ENCODE measurements at regions not wholly inside any gene's neighbourhood (a gene's known extent, or its start where the extent isn't known, plus 50 kb on each side); places are given as distances from the start of the nearest gene placed in this dataset.

GRCh38 chr5:118456085-118456484 is 532.3 kb downstream of the DTWD2 start:
- H2AFZ ChIP-seq (ENCODE audit: control insufficient read depth, low read length) = no peak overlapping the region
- H3K27ac ChIP-seq (ENCODE audit: control insufficient read depth, insufficient read depth, low read length) = no peak overlapping the region
- H3K27me3 ChIP-seq (ENCODE audit: control insufficient read depth, extremely low read depth, insufficient read depth, low read length) = no peaks in the 10 kb centered on the region
- no peaks in the 10 kb centered on the region for H3K4me1 ChIP-seq (ENCODE audit: control insufficient read depth, extremely low read depth, insufficient read depth, low read length)
- H3K9ac ChIP-seq (ENCODE audit: control insufficient read depth, extremely low read depth, insufficient read depth, low read length) = no peak overlapping the region
- dilution Hi-C loops (cut with MboI; ENCODE audit: extremely low pct_ligation_motif_present, low sequenced_read_pairs) = no loop called here
- FAIRE-seq = no peak
- no peaks in the 10 kb centered on the region for H3K9me1 ChIP-seq (ENCODE audit: control insufficient read depth, extremely low read depth, insufficient read depth, low read length)
- DNase-seq (ENCODE audit: low read depth, low spot score) = no peak
- H3K36me3 ChIP-seq (ENCODE audit: control insufficient read depth in 2 of 2, extremely low read depth in 1 of 2, insufficient read depth in 2 of 2, low read length in 2 of 2) = no peaks in the 10 kb centered on the region
- H3K9me3 ChIP-seq (ENCODE audit: control insufficient read depth, low read depth, low read length) = no peaks in the 10 kb centered on the region
- H3K4me2 ChIP-seq (ENCODE audit: control insufficient read depth, extremely low read depth, insufficient read depth, low read depth, low read length) = no peak overlapping the region
- H4K20me1 ChIP-seq (ENCODE audit: control insufficient read depth, extremely low read depth, insufficient read depth, low read length) = no peaks in the 10 kb centered on the region
- H3K4me3 ChIP-seq (ENCODE audit: control insufficient read depth in 2 of 3, extremely low read depth in 1 of 3, insufficient read depth in 2 of 3, low read depth in 1 of 3, low read length in 3 of 3) = no peak overlapping the region
- no peaks in the 10 kb centered on the region for H3K79me2 ChIP-seq (ENCODE audit: control insufficient read depth, insufficient read depth, low read length)
- TF ChIP-seq, protein P1, sequence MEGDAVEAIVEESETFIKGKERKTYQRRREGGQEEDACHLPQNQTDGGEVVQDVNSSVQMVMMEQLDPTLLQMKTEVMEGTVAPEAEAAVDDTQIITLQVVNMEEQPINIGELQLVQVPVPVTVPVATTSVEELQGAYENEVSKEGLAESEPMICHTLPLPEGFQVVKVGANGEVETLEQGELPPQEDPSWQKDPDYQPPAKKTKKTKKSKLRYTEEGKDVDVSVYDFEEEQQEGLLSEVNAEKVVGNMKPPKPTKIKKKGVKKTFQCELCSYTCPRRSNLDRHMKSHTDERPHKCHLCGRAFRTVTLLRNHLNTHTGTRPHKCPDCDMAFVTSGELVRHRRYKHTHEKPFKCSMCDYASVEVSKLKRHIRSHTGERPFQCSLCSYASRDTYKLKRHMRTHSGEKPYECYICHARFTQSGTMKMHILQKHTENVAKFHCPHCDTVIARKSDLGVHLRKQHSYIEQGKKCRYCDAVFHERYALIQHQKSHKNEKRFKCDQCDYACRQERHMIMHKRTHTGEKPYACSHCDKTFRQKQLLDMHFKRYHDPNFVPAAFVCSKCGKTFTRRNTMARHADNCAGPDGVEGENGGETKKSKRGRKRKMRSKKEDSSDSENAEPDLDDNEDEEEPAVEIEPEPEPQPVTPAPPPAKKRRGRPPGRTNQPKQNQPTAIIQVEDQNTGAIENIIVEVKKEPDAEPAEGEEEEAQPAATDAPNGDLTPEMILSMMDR (optimal IDR thresholded peaks at IDR 0.05 in 1 of 3, IDR thresholded peaks at IDR 0.05 in 1 of 3, conservative IDR thresholded peaks at IDR 0.05 in 1 of 3; ENCODE audit: extremely low read depth in 1 of 3, insufficient read depth in 2 of 3, low read length in 3 of 3) = no peak
- no peak for TF ChIP-seq EZH2 (IDR thresholded peaks at IDR 0.05; ENCODE audit: low read length)

DNA sequence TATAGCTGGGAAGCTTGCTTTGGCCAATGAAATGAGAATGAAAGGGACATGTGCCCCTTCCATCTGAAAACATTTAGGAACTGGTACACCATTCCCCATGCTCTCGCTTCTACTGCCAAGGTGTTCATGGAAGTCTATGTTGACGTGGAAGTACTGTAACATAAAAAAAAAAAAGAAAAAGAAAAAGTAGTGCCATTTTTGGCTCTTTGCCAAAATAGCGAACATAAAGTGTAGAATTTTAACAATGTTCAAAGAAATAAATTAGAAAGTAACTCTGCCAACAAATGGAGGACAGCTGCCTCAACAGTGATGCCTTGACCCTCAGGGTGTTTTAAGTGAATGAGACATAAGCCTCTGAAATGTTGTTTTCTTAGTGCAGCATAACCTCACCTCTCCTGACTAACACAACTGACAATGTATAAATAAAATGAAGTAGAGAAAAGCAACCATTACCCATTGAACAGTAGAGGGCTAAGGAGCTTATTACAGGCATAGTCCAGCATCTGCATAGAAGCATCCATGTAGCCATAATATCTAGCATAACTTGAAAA is 536.6 kb downstream of the DTWD2 start:
- H3K27ac ChIP-seq (ENCODE audit: control insufficient read depth, insufficient read depth, low read length) = no peak overlapping the region
- H3K4me1 ChIP-seq (ENCODE audit: control insufficient read depth, extremely low read depth, insufficient read depth, low read length) = no peaks in the 10 kb centered on the region
- H3K4me2 ChIP-seq (ENCODE audit: control insufficient read depth, extremely low read depth, insufficient read depth, low read depth, low read length) = no peak overlapping the region
- no peak for DNase-seq (ENCODE audit: low read depth, low spot score)
- H3K4me3 ChIP-seq (ENCODE audit: control insufficient read depth in 2 of 3, extremely low read depth in 1 of 3, insufficient read depth in 2 of 3, low read depth in 1 of 3, low read length in 3 of 3) = no peak overlapping the region
- H3K9me1 ChIP-seq (ENCODE audit: control insufficient read depth, extremely low read depth, insufficient read depth, low read length) = no peaks in the 10 kb centered on the region
- H3K9ac ChIP-seq (ENCODE audit: control insufficient read depth, extremely low read depth, insufficient read depth, low read length) = no peak overlapping the region
- dilution Hi-C loops (cut with MboI; ENCODE audit: extremely low pct_ligation_motif_present, low sequenced_read_pairs) = no loop called here
- H3K9me3 ChIP-seq (ENCODE audit: control insufficient read depth, low read depth, low read length) = no peaks in the 10 kb centered on the region
- no peaks in the 10 kb centered on the region for H3K27me3 ChIP-seq (ENCODE audit: control insufficient read depth, extremely low read depth, insufficient read depth, low read length)
- TF ChIP-seq, protein P1 (optimal IDR thresholded peaks at IDR 0.05 in 1 of 3, IDR thresholded peaks at IDR 0.05 in 1 of 3, conservative IDR thresholded peaks at IDR 0.05 in 1 of 3; ENCODE audit: extremely low read depth in 1 of 3, insufficient read depth in 2 of 3, low read length in 3 of 3) = no peak
- TF ChIP-seq EZH2 (IDR thresholded peaks at IDR 0.05; ENCODE audit: low read length) = no peak
- no peak overlapping the region for H2AFZ ChIP-seq (ENCODE audit: control insufficient read depth, low read length)
- H4K20me1 ChIP-seq (ENCODE audit: control insufficient read depth, extremely low read depth, insufficient read depth, low read length) = no peaks in the 10 kb centered on the region
- no peaks in the 10 kb centered on the region for H3K36me3 ChIP-seq (ENCODE audit: control insufficient read depth in 2 of 2, extremely low read depth in 1 of 2, insufficient read depth in 2 of 2, low read length in 2 of 2)
- FAIRE-seq = no peak
- no peaks in the 10 kb centered on the region for H3K79me2 ChIP-seq (ENCODE audit: control insufficient read depth, insufficient read depth, low read length)

Data from keratinocyte (primary cell).